B cell (primary cell): ENCODE measurements at regions not wholly inside any gene's neighbourhood (a gene's known extent, or its start where the extent isn't known, plus 50 kb on each side); places are given as distances from the start of the nearest gene placed in this dataset.

Source experiments
- CTCF ChIP-seq: fragments of 200-600 bp; IDR thresholded peaks from one replicate; pipeline ENCODE4 v1.8.0; 2022; ENCODE audit warnings: antibody characterized with exemption, mild to moderate bottlenecking
- EZH2 ChIP-seq: IDR thresholded peaks from 2 replicates; pipeline ENCODE4 v1.6.1; 2012; ENCODE audit warnings: borderline replicate concordance, low read depth, mild to moderate bottlenecking, moderate library complexity, low read length; ENCODE audit not compliant: insufficient read depth, poor library complexity, severe bottlenecking

GRCh38 chr6:15061180-15061641, 184.7 kb upstream of the JARID2 start:
- TF ChIP-seq EZH2 (no peak), CTCF (no peak)
